NCI-H2029 (cell line): ENCODE measurements at regions not wholly inside any gene's neighbourhood (a gene's known extent, or its start where the extent isn't known, plus 50 kb on each side); places are given as distances from the start of the nearest gene placed in this dataset.

Experiments
- DNase-seq: peaks from one replicate; lab custom pipeline; 2025; lab: John Stamatoyannopoulos, UW

GRCh38 chr7:47690902-47691558, 109.1 kb upstream of the TNS3 start:
- no peak for DNase-seq

GRCh38 chr7:47689558-47689957, 107.6 kb upstream of the TNS3 start:
- DNase-seq: no peak

- DNase-seq: no peak
Observed at GRCh38 chr7:47688311-47689100, 106.6 kb upstream of the TNS3 start.

DNA sequence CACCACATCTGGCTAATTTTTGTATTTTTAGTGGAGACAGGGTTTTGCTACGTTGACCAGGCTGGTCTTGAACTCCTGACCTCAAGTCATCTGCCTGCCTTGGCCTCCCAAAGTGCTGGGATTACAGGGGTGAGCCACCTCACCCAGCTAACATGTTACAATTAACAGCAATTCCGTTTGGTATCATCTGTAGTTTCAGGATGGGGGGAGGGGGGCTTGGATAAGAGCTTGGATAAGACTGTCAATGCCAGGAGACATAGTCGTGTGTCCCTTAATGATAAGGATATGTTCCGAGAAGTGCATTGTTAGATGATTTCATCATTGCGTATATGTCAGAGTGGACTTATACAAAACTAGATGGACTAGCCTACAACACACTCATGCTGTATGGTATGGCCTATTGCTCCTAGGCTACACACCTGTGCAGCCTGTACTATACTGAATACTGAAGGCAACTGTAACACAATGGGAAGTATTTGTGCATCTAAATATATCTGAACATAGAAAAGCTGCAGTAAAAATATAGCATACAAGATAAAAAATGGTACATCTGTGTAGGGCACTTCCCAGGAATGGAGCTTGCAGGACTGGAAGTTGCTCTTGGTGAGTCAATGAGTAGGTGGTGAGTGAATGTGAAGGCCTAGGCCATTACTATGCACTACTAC, 103.9 kb upstream of the TNS3 start:
- no peak for DNase-seq

DNA sequence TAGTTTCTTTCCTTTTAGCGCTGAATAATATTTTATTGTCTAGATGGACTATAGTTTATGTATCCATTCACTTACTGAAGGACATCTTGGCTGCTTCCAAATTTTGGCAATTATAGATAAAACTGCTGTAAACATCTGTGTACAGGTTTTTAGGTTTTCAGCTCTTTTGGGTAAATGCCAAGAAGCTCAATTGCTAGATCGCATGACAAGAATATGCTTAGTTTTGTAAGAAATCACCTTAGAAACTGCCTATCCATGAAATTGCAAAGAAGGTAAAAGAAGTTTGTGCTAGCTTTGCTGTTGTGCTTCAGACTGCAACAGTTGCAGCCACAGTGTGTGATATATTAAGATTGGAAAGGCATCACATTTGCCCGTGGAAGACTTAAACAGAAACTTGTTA, 103.2 kb upstream of the TNS3 start:
- no peak for DNase-seq

DNA sequence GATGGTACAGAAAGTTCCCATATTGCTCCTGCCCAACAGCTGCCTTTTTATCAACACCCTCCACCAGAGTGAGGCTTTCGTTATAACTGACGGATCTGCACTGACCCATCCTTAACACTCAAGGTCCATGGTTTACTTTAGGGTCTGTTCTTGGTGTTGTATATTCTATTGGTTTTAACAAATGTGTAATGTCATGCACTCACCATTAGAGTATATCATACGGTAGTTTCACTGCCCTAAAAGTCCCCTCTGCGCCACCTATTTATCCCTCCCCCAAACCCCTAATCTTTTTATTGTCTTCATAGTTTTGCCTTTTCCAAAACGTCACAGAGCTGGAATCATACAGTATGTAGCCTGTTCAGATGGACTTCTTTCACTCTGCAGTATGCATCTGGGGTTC, 102.8 kb upstream of the TNS3 start:
- no peak for DNase-seq

- DNase-seq: no peak
Observed at GRCh38 chr7:47683485-47683898, 101.6 kb upstream of the TNS3 start.

DNA sequence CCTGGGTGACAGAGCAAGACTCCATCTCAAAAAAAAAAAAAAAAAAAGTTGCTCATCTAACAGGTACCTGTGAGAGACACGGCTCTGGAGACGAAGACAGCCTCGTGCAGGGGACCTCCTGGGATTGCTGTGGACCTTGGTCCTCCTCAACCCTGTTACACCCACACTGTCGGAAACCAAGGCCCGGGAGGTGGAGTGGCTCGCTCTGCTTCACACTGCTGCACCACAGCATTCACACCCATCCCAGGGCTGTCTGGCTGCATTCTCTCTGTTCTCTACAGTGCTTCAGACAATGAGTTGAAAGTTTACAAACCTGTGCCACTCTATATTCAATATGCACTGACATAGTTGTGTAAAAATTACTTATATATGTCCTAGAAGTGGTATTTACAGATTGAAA, 101.0 kb upstream of the TNS3 start:
- DNase-seq: no peak

GRCh38 chr7:47681249-47681810, 99.4 kb upstream of the TNS3 start:
- DNase-seq: no peak

DNA sequence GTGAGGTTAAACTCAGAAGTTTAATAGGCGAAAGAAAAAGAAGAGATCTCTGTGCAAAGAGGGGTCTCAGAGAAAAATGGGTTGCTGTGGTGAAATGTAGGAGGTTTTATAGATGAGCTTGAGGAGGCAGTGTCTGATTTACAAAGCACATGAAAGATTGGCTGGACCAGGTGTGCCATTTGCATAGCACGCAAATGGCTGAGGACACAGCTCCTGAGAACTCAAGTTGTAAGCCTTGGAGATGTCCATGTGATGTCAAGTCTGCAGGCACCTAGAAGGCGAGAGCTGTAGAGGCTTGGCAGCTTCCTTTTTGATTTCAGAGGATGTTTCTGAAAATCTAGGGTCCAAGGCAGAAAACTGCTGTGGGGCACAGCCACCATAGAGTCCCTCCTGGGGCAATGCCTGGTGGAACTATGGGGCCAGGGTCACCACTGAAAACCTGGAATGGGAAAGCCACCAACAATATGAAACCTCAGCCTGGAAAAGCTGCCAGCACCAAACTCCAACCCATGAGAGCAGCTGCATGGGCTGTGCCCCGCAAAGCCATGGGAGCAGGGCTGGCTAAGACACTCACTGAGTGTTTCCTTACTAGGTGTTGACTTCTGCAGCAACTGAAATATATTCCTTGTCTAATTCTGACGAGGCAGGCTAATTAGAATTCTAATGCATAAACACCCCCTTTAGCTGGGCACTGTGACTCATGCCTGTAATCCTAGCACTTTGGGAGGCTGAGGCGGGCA, 96.9 kb upstream of the TNS3 start:
- DNase-seq: no peak

DNA sequence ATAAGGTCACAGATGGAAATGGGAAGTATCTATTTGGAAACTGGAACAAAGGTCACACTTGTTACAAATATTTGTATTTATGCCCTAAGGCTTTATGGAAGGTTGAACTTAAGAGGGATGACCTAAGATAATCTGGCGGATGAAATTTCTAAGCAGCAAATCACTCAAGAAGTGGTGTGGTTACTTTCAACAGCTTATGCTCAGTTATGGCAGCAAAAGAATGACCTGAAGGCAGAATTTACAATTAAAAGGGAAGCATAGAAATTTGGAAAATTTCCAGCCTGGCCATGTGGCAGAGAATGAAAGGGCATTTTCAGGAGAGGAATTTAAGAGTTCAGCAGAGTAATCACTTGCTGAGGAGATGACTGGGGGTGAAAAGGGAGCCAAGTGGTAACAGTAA, 95.8 kb upstream of the TNS3 start:
- no peak for DNase-seq

- DNase-seq: no peak
Observed at GRCh38 chr7:47677093-47677492, 95.2 kb upstream of the TNS3 start.

DNA sequence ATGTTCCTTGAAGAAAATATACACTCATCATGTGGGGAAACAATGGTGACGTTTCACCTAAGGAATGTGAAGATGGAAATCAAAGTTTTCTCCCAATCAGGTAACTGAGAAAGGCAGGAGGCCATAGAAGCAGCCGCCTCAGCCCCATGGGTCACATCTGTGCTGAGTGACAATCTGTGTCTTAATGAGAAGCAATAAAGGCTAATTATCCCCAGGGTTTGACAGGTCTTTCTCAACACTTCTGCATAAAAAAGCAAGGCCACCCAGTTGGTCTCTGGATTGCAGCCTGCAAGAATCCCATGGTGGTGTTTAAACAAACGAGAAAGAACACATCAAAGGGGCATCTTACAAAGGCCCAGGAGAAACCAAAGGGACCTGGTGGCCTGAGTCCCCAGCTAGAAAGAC, 91.1 kb upstream of the TNS3 start:
- no peak for DNase-seq

- DNase-seq: no peak
Observed at GRCh38 chr7:47672271-47672791, 90.4 kb upstream of the TNS3 start.

DNA sequence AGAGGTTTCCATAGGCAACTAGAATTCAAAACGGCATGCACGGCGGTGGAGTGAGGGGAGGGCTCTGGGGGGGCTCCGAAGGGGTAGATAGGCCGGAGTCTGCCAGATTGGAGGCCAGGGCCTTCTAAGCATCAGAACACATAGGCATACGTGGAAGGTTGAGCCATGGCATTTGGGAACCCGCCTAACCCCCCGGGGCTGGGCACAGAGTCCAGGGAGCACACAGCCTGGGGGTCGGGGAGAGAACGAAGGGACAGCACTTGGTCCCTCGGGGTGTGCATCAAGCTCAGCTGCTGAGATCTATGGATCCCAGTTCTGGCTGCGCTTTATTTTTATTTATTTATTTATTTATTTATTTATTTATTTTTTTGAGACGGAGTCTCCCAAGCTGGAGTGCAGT, 89.4 kb upstream of the TNS3 start:
- DNase-seq: no peak

DNA sequence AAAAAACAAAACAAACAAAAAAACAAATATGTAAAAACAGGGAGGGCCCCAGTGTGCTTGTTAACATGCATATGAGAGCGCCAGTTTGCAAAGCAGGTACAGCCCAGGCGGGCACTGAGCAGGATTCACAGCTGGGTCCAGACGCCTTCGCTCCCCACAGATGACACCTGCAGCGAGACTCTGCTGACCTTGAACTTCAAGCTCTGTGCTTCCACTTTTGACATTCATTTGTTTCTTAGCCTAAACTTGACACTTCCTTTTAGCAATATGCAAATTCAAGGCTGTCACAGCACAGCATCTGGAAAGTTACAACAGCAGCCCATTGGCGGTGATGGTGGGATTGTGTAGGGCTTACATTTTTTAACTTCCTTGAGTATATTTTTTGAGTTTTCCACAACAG, 88.8 kb upstream of the TNS3 start:
- DNase-seq: no peak

- DNase-seq: no peak
Observed at GRCh38 chr7:47669901-47670384, 88.0 kb upstream of the TNS3 start.

- peak; percentile 30 for DNase-seq
Observed at GRCh38 chr7:47669178-47669891, 87.4 kb upstream of the TNS3 start.

DNA sequence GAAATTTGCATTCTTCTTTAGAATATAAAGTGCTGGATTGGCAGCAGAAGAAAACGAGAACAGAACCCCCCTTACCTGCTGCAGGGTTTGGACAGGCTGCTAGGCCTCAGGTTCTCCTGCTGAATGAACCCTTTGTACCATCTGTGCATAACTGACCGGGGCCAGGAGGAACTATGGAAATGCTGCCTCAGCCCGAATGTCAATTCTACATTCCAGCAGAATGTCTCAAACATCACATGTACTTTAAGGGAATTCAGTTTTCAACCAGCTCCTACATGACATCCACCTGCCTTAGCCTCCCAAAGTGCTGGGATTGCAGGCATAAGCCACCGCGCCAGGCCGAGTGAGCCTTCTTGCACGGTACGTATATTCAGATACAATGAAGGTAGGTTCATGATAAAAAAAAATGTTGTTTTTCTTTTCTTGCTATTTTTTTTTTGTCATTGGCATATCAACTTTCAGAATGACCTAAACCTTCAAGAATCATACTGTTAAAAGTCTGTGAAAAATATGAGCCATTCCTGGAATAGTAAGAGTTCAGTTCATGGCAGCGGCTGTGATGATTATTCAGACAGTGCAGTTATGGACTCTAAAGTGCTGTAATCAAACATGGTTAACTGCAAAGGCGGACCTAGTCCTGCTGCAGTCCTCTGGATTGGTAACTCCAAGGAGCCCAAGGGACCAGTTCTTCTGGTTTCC, 84.4 kb upstream of the TNS3 start:
- DNase-seq: no peak

GRCh38 chr7:47664650-47665195, 82.8 kb upstream of the TNS3 start:
- no peak for DNase-seq
